ENCODE measurements at regions not wholly inside any gene's neighbourhood (a gene's known extent, or its start where the extent isn't known, plus 50 kb on each side); places are given as distances from the start of the nearest gene placed in this dataset.

DNA sequence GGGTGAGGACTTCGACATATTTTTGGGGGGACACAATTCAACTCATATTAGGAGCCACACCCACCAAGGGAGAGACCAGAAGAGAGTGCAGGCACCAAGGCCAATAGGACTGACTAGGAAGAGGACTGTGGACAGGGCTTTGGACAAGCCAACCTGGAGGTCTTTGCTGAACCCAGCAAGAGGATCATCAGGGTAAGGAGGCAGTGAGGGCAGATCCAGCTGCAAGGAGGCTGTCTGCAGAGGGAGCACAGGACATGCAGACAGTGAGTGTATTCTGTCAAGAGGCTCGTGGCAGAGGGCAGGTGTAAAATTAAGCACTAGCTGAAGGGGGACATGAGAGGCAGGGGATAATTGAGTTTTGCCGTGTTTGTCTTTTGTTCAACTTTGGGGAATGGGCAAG is 83.4 kb upstream of the MGMT start:
- H3K4me3 ChIP-seq, result no peak overlapping the region
- intact Hi-C loops (cut with DNase I), result no loop called here
- H3K27me3 ChIP-seq, result no peaks in the 10 kb centered on the region
- TF ChIP-seq, protein P1, sequence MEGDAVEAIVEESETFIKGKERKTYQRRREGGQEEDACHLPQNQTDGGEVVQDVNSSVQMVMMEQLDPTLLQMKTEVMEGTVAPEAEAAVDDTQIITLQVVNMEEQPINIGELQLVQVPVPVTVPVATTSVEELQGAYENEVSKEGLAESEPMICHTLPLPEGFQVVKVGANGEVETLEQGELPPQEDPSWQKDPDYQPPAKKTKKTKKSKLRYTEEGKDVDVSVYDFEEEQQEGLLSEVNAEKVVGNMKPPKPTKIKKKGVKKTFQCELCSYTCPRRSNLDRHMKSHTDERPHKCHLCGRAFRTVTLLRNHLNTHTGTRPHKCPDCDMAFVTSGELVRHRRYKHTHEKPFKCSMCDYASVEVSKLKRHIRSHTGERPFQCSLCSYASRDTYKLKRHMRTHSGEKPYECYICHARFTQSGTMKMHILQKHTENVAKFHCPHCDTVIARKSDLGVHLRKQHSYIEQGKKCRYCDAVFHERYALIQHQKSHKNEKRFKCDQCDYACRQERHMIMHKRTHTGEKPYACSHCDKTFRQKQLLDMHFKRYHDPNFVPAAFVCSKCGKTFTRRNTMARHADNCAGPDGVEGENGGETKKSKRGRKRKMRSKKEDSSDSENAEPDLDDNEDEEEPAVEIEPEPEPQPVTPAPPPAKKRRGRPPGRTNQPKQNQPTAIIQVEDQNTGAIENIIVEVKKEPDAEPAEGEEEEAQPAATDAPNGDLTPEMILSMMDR (IDR thresholded peaks at IDR 0.05), result no peak
- no peak for TF ChIP-seq POLR2A (IDR thresholded peaks at IDR 0.05)
- no peaks in the 10 kb centered on the region for H3K9me3 ChIP-seq
- H3K27ac ChIP-seq, result no peak overlapping the region
- WGBS (ENCODE audit: insufficient coverage, low coverage, low lambda C conversion rate, missing lambda C conversion rate), result 92% methylated on average over 3 of the region's 3 CpGs
- DNase-seq, result no peak
- ATAC-seq, result no peak
- H3K36me3 ChIP-seq, result no peaks in the 10 kb centered on the region
- peaks cover 0 to 10% (median 0%) of the 10 kb centered on the region in 4 donors for H3K4me1 ChIP-seq

DNA sequence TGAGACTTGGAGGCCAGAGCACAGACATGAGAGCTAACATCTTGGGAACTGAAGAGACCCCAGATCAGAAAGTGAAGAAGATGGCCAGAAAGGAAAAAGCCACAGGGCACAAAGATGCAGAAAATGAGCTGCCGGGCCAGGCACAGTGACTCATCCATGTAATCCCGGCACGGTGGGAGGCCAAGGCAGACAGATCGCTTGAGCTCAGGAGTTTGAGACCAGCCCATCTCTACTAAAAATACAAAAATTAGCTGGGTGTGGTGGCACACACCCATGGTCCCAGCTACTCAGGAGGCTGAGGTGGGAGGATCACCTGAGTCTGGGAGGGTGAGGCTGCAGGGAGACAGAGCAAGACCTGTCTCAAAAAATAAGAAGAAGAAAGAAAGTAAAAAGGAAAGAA is 81.4 kb upstream of the MGMT start:
- intact Hi-C loops (cut with DNase I), result no loop called here
- ATAC-seq (no peak), DNase-seq (no peak)
- Histone ChIP-seq H3K27ac (no peak overlapping the region), H3K4me1 (peaks cover 0 to 10% (median 0%) of the 10 kb centered on the region in 4 donors), H3K4me3 (no peak overlapping the region), H3K27me3 (no peaks in the 10 kb centered on the region), H3K9me3 (no peaks in the 10 kb centered on the region), H3K36me3 (no peaks in the 10 kb centered on the region)
- 96% methylated on average over 4 of the region's 4 CpGs for WGBS (ENCODE audit: insufficient coverage, low coverage, low lambda C conversion rate, missing lambda C conversion rate)
- TF ChIP-seq, protein P1 (IDR thresholded peaks at IDR 0.05), result no peak
- TF ChIP-seq POLR2A (IDR thresholded peaks at IDR 0.05), result no peak

DNA sequence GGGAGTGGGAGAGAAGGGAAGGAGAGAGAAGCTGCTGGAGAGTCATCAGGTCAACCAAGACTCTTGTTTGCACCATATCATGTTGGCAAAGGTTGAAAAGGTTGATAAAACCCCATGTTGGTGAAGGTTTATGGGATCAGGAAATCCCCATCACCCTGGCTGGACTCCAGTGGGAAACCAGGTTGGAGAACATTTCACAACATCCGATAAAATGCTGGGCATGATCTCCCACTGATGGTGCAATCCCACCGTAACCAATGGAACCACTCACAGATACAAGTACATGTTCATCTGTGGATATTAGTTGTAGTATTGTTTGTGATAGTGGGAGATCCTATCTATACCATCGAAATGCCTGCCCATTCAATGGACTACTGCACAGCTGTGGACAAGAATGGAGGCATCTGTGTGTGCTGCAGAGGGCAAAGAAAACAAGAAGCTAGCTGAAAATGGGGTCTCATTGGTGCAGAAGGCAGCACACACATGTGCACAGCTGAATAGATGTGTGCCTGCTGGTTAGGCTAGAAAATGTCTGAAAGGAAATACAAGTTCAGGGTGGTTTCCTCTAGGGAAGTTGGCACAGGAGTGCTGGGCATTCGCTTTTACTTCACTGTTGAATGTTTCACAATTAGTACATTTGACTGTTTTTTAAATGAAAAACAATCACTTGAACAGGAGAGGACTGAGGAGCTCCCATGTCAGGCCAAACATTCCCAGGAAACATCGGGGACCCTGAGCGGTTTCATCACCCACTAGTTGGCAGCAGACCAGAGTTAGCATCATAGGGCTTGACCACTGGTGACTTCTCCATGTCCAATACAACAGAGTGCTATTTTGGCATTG is 80.4 kb upstream of the MGMT start:
- Histone ChIP-seq H3K9me3 (no peaks in the 10 kb centered on the region), H3K36me3 (no peaks in the 10 kb centered on the region), H3K27ac (peak overlapping the region in 1 of 3 donors; percentile 56), H3K4me1 (peaks cover 0 to 10% (median 0%) of the 10 kb centered on the region in 4 donors), H3K4me3 (no peak overlapping the region), H3K27me3 (no peaks in the 10 kb centered on the region)
- ATAC-seq, result peak; percentile 57 to 91 (median 88)
- 10% methylated on average over 4 of the region's 6 CpGs for WGBS (ENCODE audit: insufficient coverage, low coverage, low lambda C conversion rate, missing lambda C conversion rate)
- DNase-seq, result peak in 2 of 3 donors; percentile 58 to 68
- TF ChIP-seq POLR2A (IDR thresholded peaks at IDR 0.05), result no peak
- TF ChIP-seq, protein P1 (IDR thresholded peaks at IDR 0.05), result no peak
- intact Hi-C loops (cut with DNase I), result no loop called here

DNA sequence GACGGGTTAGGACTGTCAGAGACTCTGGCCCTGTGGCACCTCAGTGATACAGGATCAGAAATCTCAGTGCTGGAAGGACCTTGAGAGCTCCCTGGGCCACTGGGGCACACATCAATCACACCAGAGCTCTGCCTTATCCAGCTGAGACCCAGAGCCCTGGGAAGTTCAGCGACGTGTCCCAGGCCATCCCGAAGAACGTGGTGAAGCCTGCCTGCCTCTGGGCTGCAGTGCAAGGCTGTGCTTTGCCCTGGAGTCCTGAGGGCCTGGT is 79.8 kb upstream of the MGMT start:
- DNase-seq, result no peak
- 67% methylated on average over 3 of the region's 5 CpGs for WGBS (ENCODE audit: insufficient coverage, low coverage, low lambda C conversion rate, missing lambda C conversion rate)
- intact Hi-C loops (cut with DNase I), result no loop called here

More for the DNA sequence above, 79.8 kb upstream of the MGMT start:
- H3K36me3 ChIP-seq, result no peaks in the 10 kb centered on the region
- H3K27me3 ChIP-seq, result no peaks in the 10 kb centered on the region
- no peak overlapping the region for H3K4me3 ChIP-seq
- H3K27ac ChIP-seq, result peak overlapping the region in 1 of 3 donors; percentile 56
- peak in 1 of 4 donors; percentile 23 for ATAC-seq
- TF ChIP-seq, protein P1 (IDR thresholded peaks at IDR 0.05), result no peak
- no peak for TF ChIP-seq POLR2A (IDR thresholded peaks at IDR 0.05)
- no peaks in the 10 kb centered on the region for H3K9me3 ChIP-seq
- H3K4me1 ChIP-seq, result peaks cover 0 to 10% (median 0%) of the 10 kb centered on the region in 4 donors
